LNCaP clone FGC (cell line): ENCODE measurements at regions not wholly inside any gene's neighbourhood (a gene's known extent, or its start where the extent isn't known, plus 50 kb on each side); places are given as distances from the start of the nearest gene placed in this dataset.

Source experiments
- DNase-seq: peaks from one replicate; pipeline ENCODE4 v3.0.0-alpha.2; 2011; ENCODE audit warnings: low read depth
- H3K4me3 ChIP-seq: 2 replicates; pipeline ENCODE4 v1.5.1; 2011; ENCODE audit warnings: mild to moderate bottlenecking, low read depth, low read length, control low read depth
- CTCF ChIP-seq: IDR thresholded peaks from 2 replicates; pipeline ENCODE4 v1.5.1; 2012; ENCODE audit warnings: mild to moderate bottlenecking; ENCODE audit not compliant: control insufficient read depth, insufficient read depth; ENCODE audit errors: extremely low read depth

- no peak for TF ChIP-seq CTCF
- DNase-seq: no peak
- no peak overlapping the region for H3K4me3 ChIP-seq
Measured at GRCh38 chr14:43043850-43044249, 1437.2 kb downstream of the LRFN5 start.

- DNase-seq: peak; percentile 22
- no peak overlapping the region for H3K4me3 ChIP-seq
- no peak for TF ChIP-seq CTCF
Measured at GRCh38 chr14:43042408-43042807, 1435.7 kb downstream of the LRFN5 start.

GRCh38 chr14:43041976-43042375, 1435.3 kb downstream of the LRFN5 start:
- TF ChIP-seq CTCF: no peak
- no peak for DNase-seq
- H3K4me3 ChIP-seq: no peak overlapping the region

GRCh38 chr14:43041207-43041606, 1434.5 kb downstream of the LRFN5 start:
- no peak for DNase-seq
- no peak overlapping the region for H3K4me3 ChIP-seq
- TF ChIP-seq CTCF: no peak

GRCh38 chr14:43039881-43040280, 1433.2 kb downstream of the LRFN5 start:
- no peak for TF ChIP-seq CTCF
- DNase-seq: no peak
- H3K4me3 ChIP-seq: no peak overlapping the region

GRCh38 chr14:43031598-43031997, 1424.9 kb downstream of the LRFN5 start:
- TF ChIP-seq CTCF: no peak
- no peak for DNase-seq
- H3K4me3 ChIP-seq: no peak overlapping the region

- no peak for TF ChIP-seq CTCF
- no peak overlapping the region for H3K4me3 ChIP-seq
- no peak for DNase-seq
Measured at GRCh38 chr14:43022094-43022800, 1415.6 kb downstream of the LRFN5 start.
